ENCODE measurements at regions not wholly inside any gene's neighbourhood (a gene's known extent, or its start where the extent isn't known, plus 50 kb on each side); places are given as distances from the start of the nearest gene placed in this dataset.

DNA sequence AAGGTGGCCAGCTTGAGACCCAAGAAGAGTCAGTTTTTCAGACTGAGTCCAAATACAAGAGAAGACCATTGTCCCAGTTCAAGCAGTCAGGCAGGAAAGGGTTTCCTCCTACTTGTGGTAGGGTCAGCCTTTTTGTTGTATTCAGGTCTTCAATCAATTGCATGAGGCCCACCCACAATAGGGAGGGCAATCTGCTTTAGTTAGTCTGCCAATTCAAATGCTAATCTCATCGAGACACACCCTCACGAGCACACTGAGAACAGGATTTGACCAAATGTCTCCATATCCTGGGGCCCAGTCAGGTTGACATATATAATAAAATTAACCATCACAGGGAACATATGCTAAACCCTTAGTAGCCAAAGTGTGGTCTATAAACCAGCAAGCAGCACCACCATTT is 75.3 kb upstream of the FRMPD3 start:
- TF ChIP-seq, protein P1, sequence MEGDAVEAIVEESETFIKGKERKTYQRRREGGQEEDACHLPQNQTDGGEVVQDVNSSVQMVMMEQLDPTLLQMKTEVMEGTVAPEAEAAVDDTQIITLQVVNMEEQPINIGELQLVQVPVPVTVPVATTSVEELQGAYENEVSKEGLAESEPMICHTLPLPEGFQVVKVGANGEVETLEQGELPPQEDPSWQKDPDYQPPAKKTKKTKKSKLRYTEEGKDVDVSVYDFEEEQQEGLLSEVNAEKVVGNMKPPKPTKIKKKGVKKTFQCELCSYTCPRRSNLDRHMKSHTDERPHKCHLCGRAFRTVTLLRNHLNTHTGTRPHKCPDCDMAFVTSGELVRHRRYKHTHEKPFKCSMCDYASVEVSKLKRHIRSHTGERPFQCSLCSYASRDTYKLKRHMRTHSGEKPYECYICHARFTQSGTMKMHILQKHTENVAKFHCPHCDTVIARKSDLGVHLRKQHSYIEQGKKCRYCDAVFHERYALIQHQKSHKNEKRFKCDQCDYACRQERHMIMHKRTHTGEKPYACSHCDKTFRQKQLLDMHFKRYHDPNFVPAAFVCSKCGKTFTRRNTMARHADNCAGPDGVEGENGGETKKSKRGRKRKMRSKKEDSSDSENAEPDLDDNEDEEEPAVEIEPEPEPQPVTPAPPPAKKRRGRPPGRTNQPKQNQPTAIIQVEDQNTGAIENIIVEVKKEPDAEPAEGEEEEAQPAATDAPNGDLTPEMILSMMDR (IDR thresholded peaks at IDR 0.05; ENCODE audit: low read length): no peak
- no peak for TF ChIP-seq EZH2 (optimal IDR thresholded peaks at IDR 0.05; ENCODE audit: low read depth, low read length)
- no peak for TF ChIP-seq EZH2phosphoT487 (IDR thresholded peaks at IDR 0.05; ENCODE audit: low read length)
